Neural cell (in vitro differentiated cells): ENCODE measurements at regions not wholly inside any gene's neighbourhood (a gene's known extent, or its start where the extent isn't known, plus 50 kb on each side); places are given as distances from the start of the nearest gene placed in this dataset.

Experiments
- H2AFZ ChIP-seq: fragments of 200-600, 300-800 bp; sonication (generic), shearing (Covaris generic); 2 replicates; pipeline ENCODE4 v1.6.0; 2014; ENCODE audit warnings: low read depth, mild to moderate bottlenecking, antibody characterized with exemption, low read length, moderate library complexity
- H3F3A ChIP-seq: fragments of 200-600 bp; shearing (Covaris generic); 2 replicates; pipeline ENCODE4 v1.6.1; 2016; ENCODE audit warnings: mild to moderate bottlenecking, moderate library complexity, mixed read lengths, antibody characterized with exemption, low read length; ENCODE audit not compliant: insufficient read depth, poor library complexity, severe bottlenecking
- H3K27ac ChIP-seq: fragments of 200-600, 300-800 bp; sonication (generic), shearing (Covaris generic); 2 replicates; pipeline ENCODE4 v1.5.1; 2014; ENCODE audit warnings: mild to moderate bottlenecking, low read length, moderate library complexity
- H3K27me3 ChIP-seq: fragments of 300-800, 200-600 bp; sonication (generic), shearing (Covaris generic); 2 replicates; pipeline ENCODE4 v1.6.0; 2014; ENCODE audit warnings: mild to moderate bottlenecking, low read depth, low read length, moderate library complexity; ENCODE audit not compliant: insufficient read depth
- H3K36me3 ChIP-seq: fragments of 300-800, 200-600 bp; sonication (generic), shearing (Covaris generic); 2 replicates; pipeline ENCODE4 v1.5.1; 2014; ENCODE audit warnings: mild to moderate bottlenecking, antibody characterized with exemption, low read length, moderate library complexity; ENCODE audit not compliant: insufficient read depth
- H3K4me2 ChIP-seq: fragments of 300-800, 200-600 bp; sonication (generic), shearing (Covaris generic); 2 replicates; pipeline ENCODE4 v1.6.0; 2014; ENCODE audit warnings: mild to moderate bottlenecking, low read length
- H3K4me3 ChIP-seq: fragments of 300-800, 200-600 bp; sonication (generic), shearing (Covaris generic); 2 replicates; pipeline ENCODE4 v1.5.1; 2014; ENCODE audit warnings: mild to moderate bottlenecking, low read length, moderate library complexity
- H3K79me2 ChIP-seq: fragments of 200-600 bp; shearing (Covaris generic); replicated peaks from 2 replicates; pipeline ENCODE4 v1.6.0; 2014; ENCODE audit warnings: mild to moderate bottlenecking, low read length, moderate library complexity; ENCODE audit not compliant: insufficient read depth
- H3K9ac ChIP-seq: fragments of 300-800, 200-600 bp; sonication (generic), shearing (Covaris generic); 2 replicates; pipeline ENCODE4 v1.6.1; 2016; ENCODE audit warnings: mild to moderate bottlenecking, low read length, mixed read lengths
- H3K9me2 ChIP-seq: fragments of 200-600 bp; shearing (Covaris generic); 2 replicates; pipeline ENCODE4 v1.6.1; 2016; ENCODE audit warnings: mild to moderate bottlenecking, low read length, mixed read lengths; ENCODE audit not compliant: insufficient read depth
- H3K9me3 ChIP-seq: fragments of 200-600, 300-800 bp; sonication (generic), shearing (Covaris generic); 2 replicates; pipeline ENCODE4 v1.6.1; 2016; ENCODE audit warnings: mild to moderate bottlenecking, mixed run types, low read length, moderate library complexity, mixed read lengths
- H4K20me1 ChIP-seq: fragments of 200-600 bp; shearing (Covaris generic); 2 replicates; pipeline ENCODE4 v1.6.1; 2016; ENCODE audit warnings: mild to moderate bottlenecking, mixed run types; ENCODE audit not compliant: insufficient read depth
- EP300 ChIP-seq: fragments of 450-650 bp; conservative IDR thresholded peaks from 2 replicates; pipeline ENCODE4 v1.6.1; 2014; ENCODE audit warnings: antibody characterized with exemption, mild to moderate bottlenecking, moderate library complexity; ENCODE audit not compliant: poor library complexity, severe bottlenecking
- EZH2 ChIP-seq: fragments of 200-600, 300-800 bp; shearing (Covaris generic), sonication (generic); IDR thresholded peaks from 2 replicates; pipeline ENCODE4 v1.6.1; 2014; ENCODE audit warnings: antibody characterized with exemption, low read length, borderline replicate concordance, mild to moderate bottlenecking; ENCODE audit not compliant: insufficient read depth, poor library complexity, severe bottlenecking
- MXI1 ChIP-seq: fragments of 450-650 bp; conservative IDR thresholded peaks from 2 replicates; pipeline ENCODE4 v1.6.1; 2014; ENCODE audit warnings: antibody characterized with exemption, mild to moderate bottlenecking; ENCODE audit not compliant: poor library complexity, severe bottlenecking
- POLR2AphosphoS5 ChIP-seq: IDR thresholded peaks from 2 replicates; pipeline ENCODE4 v1.6.1; 2012
- RAD21 ChIP-seq: fragments of 450-650 bp; conservative IDR thresholded peaks from 2 replicates; pipeline ENCODE4 v1.6.1; 2014; ENCODE audit warnings: antibody characterized with exemption, mild to moderate bottlenecking, moderate library complexity
- SMC3 ChIP-seq: fragments of 450-650 bp; conservative IDR thresholded peaks from 2 replicates; pipeline ENCODE4 v1.6.1; 2014; ENCODE audit warnings: antibody characterized with exemption, mild to moderate bottlenecking, moderate library complexity; ENCODE audit not compliant: poor library complexity
- TAF1 ChIP-seq: IDR thresholded peaks from 2 replicates; pipeline ENCODE4 v1.6.1; 2012; ENCODE audit warnings: low read depth
- TF ChIP-seq, protein P1 (sequence below): IDR thresholded peaks from 2 replicates; pipeline ENCODE4 v1.6.1; 2012; ENCODE audit warnings: borderline replicate concordance
- TF ChIP-seq, protein P2 (sequence below): fragments of 450-650 bp; IDR thresholded peaks from 2 replicates; pipeline ENCODE4 v1.5.1; 2014; ENCODE audit warnings: antibody characterized with exemption, mild to moderate bottlenecking, moderate library complexity; ENCODE audit not compliant: poor library complexity, severe bottlenecking

DNA sequence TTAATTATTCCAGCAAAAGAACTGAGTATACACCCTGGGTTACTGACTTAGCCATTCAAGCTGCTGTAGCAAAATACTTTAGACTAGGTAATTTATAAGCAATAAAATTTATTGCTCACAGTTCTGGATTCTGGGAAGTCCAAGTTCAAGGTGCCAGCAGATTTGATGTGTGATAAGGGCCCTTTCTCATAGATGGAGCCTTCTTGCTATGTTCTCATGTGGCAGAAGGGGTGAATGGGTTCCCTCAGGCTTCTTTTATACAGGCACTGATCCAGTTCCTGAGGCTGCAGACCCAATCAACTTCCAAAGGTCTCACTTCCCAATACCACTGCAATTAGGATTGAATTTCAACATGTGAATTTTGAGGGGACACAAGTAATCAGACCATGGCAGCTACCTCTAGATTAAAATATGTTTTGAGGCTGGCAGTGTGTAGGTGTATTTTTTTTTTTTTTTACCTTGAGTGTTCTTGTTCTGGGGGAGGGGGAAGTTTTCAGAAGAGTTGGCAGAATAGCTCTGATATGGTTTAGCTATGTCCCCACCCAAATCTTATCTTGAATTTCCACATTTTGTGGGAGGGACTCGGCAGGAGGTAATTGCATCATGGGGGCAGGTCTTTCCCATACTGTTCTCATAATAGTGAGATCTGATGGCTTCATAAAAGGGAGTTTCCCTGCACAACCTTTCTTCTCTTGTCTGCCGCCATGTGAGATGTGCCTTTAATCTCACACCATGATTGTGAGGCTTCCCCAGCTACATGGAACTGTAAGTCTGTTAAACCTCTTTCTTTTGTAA is 178.2 kb downstream of the RASSF9 start:
- Histone ChIP-seq H3K9me3 (no peaks in the 10 kb centered on the region), H3K4me2 (no peak overlapping the region), H3K4me3 (no peak overlapping the region), H3K36me3 (no peaks in the 10 kb centered on the region), H3F3A (no peaks in the 10 kb centered on the region), H4K20me1 (no peaks in the 10 kb centered on the region), H3K27me3 (no peaks in the 10 kb centered on the region), H3K9me2 (no peaks in the 10 kb centered on the region), H3K9ac (no peak overlapping the region), H2AFZ (no peak overlapping the region), H3K79me2 (no peaks in the 10 kb centered on the region), H3K27ac (no peak overlapping the region)
- TF ChIP-seq MXI1 (no peak), EP300 (no peak), TAF1 (no peak), RAD21 (no peak), POLR2AphosphoS5 (no peak), EZH2 (no peak)
- TF ChIP-seq, protein P1, sequence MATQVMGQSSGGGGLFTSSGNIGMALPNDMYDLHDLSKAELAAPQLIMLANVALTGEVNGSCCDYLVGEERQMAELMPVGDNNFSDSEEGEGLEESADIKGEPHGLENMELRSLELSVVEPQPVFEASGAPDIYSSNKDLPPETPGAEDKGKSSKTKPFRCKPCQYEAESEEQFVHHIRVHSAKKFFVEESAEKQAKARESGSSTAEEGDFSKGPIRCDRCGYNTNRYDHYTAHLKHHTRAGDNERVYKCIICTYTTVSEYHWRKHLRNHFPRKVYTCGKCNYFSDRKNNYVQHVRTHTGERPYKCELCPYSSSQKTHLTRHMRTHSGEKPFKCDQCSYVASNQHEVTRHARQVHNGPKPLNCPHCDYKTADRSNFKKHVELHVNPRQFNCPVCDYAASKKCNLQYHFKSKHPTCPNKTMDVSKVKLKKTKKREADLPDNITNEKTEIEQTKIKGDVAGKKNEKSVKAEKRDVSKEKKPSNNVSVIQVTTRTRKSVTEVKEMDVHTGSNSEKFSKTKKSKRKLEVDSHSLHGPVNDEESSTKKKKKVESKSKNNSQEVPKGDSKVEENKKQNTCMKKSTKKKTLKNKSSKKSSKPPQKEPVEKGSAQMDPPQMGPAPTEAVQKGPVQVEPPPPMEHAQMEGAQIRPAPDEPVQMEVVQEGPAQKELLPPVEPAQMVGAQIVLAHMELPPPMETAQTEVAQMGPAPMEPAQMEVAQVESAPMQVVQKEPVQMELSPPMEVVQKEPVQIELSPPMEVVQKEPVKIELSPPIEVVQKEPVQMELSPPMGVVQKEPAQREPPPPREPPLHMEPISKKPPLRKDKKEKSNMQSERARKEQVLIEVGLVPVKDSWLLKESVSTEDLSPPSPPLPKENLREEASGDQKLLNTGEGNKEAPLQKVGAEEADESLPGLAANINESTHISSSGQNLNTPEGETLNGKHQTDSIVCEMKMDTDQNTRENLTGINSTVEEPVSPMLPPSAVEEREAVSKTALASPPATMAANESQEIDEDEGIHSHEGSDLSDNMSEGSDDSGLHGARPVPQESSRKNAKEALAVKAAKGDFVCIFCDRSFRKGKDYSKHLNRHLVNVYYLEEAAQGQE = no peak
- TF ChIP-seq, protein P2, sequence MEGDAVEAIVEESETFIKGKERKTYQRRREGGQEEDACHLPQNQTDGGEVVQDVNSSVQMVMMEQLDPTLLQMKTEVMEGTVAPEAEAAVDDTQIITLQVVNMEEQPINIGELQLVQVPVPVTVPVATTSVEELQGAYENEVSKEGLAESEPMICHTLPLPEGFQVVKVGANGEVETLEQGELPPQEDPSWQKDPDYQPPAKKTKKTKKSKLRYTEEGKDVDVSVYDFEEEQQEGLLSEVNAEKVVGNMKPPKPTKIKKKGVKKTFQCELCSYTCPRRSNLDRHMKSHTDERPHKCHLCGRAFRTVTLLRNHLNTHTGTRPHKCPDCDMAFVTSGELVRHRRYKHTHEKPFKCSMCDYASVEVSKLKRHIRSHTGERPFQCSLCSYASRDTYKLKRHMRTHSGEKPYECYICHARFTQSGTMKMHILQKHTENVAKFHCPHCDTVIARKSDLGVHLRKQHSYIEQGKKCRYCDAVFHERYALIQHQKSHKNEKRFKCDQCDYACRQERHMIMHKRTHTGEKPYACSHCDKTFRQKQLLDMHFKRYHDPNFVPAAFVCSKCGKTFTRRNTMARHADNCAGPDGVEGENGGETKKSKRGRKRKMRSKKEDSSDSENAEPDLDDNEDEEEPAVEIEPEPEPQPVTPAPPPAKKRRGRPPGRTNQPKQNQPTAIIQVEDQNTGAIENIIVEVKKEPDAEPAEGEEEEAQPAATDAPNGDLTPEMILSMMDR = no peak

DNA sequence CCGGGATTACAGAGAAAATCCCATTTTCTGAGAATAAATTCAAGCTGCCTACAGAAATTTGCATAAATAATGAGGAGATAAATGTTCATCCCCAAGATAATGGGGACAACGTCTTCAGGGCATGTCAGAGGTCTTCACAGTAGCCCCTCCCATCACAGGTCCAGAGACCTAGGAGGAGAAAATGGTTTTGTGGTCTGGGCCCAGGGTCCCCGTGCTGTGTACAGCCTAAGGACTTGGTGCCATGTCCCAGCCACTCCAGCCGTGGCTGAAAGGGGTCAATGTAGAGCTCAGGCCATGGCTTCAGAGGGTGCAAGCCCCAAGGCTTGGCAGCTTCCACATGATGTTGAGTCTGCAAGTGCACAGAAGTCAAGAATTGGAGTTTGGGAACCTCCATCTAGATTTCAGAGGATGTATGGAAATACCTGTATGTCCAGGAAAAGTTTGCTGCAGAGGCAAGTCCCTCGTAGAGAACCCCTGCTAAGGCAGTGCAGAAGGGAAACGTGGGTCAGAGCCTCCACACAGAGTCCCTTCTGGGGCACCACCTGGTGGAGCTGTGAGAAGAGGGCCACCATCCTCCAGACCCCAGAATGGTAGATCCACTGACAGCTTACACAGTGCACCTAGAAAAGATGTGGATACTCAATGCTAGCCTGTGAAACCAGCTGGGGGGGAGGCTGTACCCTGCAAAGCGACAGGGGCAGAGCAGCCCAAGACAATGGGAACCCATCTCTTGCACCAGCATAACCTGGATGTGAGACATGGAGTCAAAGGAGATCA is 176.3 kb downstream of the RASSF9 start:
- no peak for TF ChIP-seq RAD21
- TF ChIP-seq MXI1 = no peak
- TF ChIP-seq, protein P1 = no peak
- no peak for TF ChIP-seq EZH2
- TF ChIP-seq, protein P2 = no peak
- no peak for TF ChIP-seq TAF1
- no peak for TF ChIP-seq EP300
- no peak for TF ChIP-seq SMC3
- no peak for TF ChIP-seq POLR2AphosphoS5
- Histone ChIP-seq H3K9ac (no peak overlapping the region), H3K36me3 (no peaks in the 10 kb centered on the region), H2AFZ (no peak overlapping the region), H3K9me3 (no peaks in the 10 kb centered on the region), H3K9me2 (no peaks in the 10 kb centered on the region), H3K4me2 (no peak overlapping the region), H3K27ac (no peak overlapping the region), H4K20me1 (no peaks in the 10 kb centered on the region), H3K4me3 (no peak overlapping the region), H3K27me3 (no peaks in the 10 kb centered on the region), H3F3A (no peaks in the 10 kb centered on the region), H3K79me2 (no peaks in the 10 kb centered on the region)
